HepG2 (cell line): ENCODE measurements at regions not wholly inside any gene's neighbourhood (a gene's known extent, or its start where the extent isn't known, plus 50 kb on each side); places are given as distances from the start of the nearest gene placed in this dataset.

Experiments used
- ATAC-seq: fragments of 200-7000 bp; cut with Tn5 transposase; 3 replicates; pipeline ENCODE4 v1.9.1; 2020; ENCODE audit warnings: mild to moderate bottlenecking, moderate library complexity
- BruUV-seq: library from RNA; stranded (reverse); fragments of 400-500 nt; replicated peaks from 2 replicates; lab custom pipeline; 2021; lab: Mats Ljungman, UMichigan
- CTCF ChIA-PET: fragments of 300-600 bp; formaldehyde crosslinking; extraction: SDS; loops from one replicate; lab custom pipeline; 2021; ENCODE audit warnings: low total read pairs, inconsistent platforms, low intra/inter-chr PET ratio; lab: Yijun Ruan, JAX
- POLR2A ChIA-PET: fragments of 350-600 bp; sonication (Branson Sonifier 250); formaldehyde crosslinking; loops from one replicate; lab custom pipeline; 2020; ENCODE audit warnings: antibody characterized with exemption, inconsistent platforms; lab: Yijun Ruan, JAX
- DNase-seq: peaks from one replicate; pipeline ENCODE4 v3.0.0-alpha.2; 2015; ENCODE audit warnings: low spot score
- FAIRE-seq: peaks from 3 replicates; lab custom pipeline; 2011; peaks lifted over from hg19 to GRCh38; lab: Jason Lieb, UNC
- H2AFZ ChIP-seq: one replicate; pipeline ENCODE4 v1.6.1; 2011; ENCODE audit warnings: low read length, inconsistent platforms
- H3K27ac ChIP-seq: fragments of 300-600 bp; 3 replicates; pipeline ENCODE4 v1.8.0; 2011; ENCODE audit warnings: mixed run types, mild to moderate bottlenecking, mixed read lengths, low read length, inconsistent platforms; ENCODE audit not compliant: insufficient read depth; ENCODE audit errors: extremely low read length
- H3K27me3 ChIP-seq, 2 experiments: fragments of 200-600 bp in 1 of 2; 2 replicates in 1 of 2; 3 replicates in 1 of 2; pipeline versions ENCODE4 v1.6.0 to v1.8.0; 2011; ENCODE audit warnings: low read length in 2 of 2, mild to moderate bottlenecking in 2 of 2, moderate library complexity in 2 of 2, inconsistent platforms in 1 of 2; ENCODE audit not compliant: insufficient read depth in 2 of 2, control insufficient read depth in 1 of 2
- H3K36me3 ChIP-seq, 2 experiments: fragments of 200-600 bp in 1 of 2; replicated peaks in 1 of 2; 2 replicates in 1 of 2; 3 replicates in 1 of 2; pipeline versions ENCODE4 v1.5.1 to v1.8.0; 2011; ENCODE audit warnings: low read length in 2 of 2, inconsistent platforms in 1 of 2; ENCODE audit not compliant: insufficient read depth in 2 of 2, control insufficient read depth in 1 of 2
- H3K4me1 ChIP-seq: 2 replicates; pipeline ENCODE4 v1.5.1; 2012; ENCODE audit warnings: low read length, inconsistent platforms; ENCODE audit not compliant: insufficient read depth
- H3K4me2 ChIP-seq: 2 replicates; pipeline ENCODE4 v1.6.0; 2011; ENCODE audit warnings: low read depth, low read length, inconsistent platforms
- H3K4me3 ChIP-seq, 3 experiments: fragments of 200-600 bp in 1 of 3; sonication (generic), shearing (Covaris generic) in 1 of 3; replicated peaks in 1 of 3; 2 replicates each; pipeline ENCODE4 v1.5.1; 2011 to 2016; ENCODE audit warnings: low read length in 3 of 3, inconsistent platforms in 2 of 3, low read depth in 2 of 3, mild to moderate bottlenecking in 2 of 3, control low read depth in 1 of 3, mixed read lengths in 1 of 3; ENCODE audit not compliant: insufficient read depth in 1 of 3
- H3K79me2 ChIP-seq: one replicate; pipeline ENCODE4 v1.6.1; 2011; ENCODE audit warnings: low read length, inconsistent platforms; ENCODE audit not compliant: insufficient read depth
- H3K9ac ChIP-seq: 2 replicates; pipeline ENCODE4 v1.6.0; 2011; ENCODE audit warnings: mild to moderate bottlenecking, low read depth, low read length, inconsistent platforms; ENCODE audit not compliant: insufficient read depth
- H3K9me3 ChIP-seq: 2 replicates; pipeline ENCODE4 v1.5.1; 2012; ENCODE audit warnings: mild to moderate bottlenecking, low read length
- H4K20me1 ChIP-seq: 2 replicates; pipeline ENCODE4 v1.6.0; 2011; ENCODE audit warnings: inconsistent platforms, mild to moderate bottlenecking, low read length, moderate library complexity; ENCODE audit not compliant: insufficient read depth
- BRCA1 ChIP-seq: sonication (generic); formaldehyde crosslinking; IDR thresholded peaks from 2 replicates; pipeline ENCODE4 v1.4.0; 2020; ENCODE audit warnings: missing genetic modification reagents
- GABPA ChIP-seq, 2 experiments: IDR thresholded peaks; 2 replicates each; pipeline ENCODE4 v1.6.1; 2011 to 2016; ENCODE audit warnings: low read depth in 2 of 2, low read length in 1 of 2, missing biosample characterization in 1 of 2, missing genetic modification characterization in 1 of 2
- GATA4 ChIP-seq: sonication (generic); IDR thresholded peaks from 2 replicates; pipeline ENCODE4 v1.6.1; 2016; ENCODE audit warnings: antibody characterized with exemption, low read depth, borderline replicate concordance
- GATAD2A ChIP-seq: IDR thresholded peaks from 2 replicates; pipeline ENCODE4 v1.6.1; 2016
- ISL2 ChIP-seq: sonication (generic); formaldehyde crosslinking; IDR thresholded peaks from 2 replicates; pipeline ENCODE4 v1.5.0; 2020; ENCODE audit warnings: missing genetic modification reagents
- KDM1A ChIP-seq: IDR thresholded peaks from 2 replicates; pipeline ENCODE4 v1.6.1; 2016; ENCODE audit warnings: missing compliant biosample characterization
- KDM3A ChIP-seq: IDR thresholded peaks from 2 replicates; pipeline ENCODE4 v1.6.1; 2018; ENCODE audit warnings: low read depth, missing compliant biosample characterization
- RBM22 ChIP-seq: fragments of 200-400 bp; formaldehyde crosslinking; optimal IDR thresholded peaks from 2 replicates; pipeline ENCODE3; 2017; ENCODE audit warnings: mild to moderate bottlenecking, low read length, moderate library complexity
- REXO4 ChIP-seq: sonication (generic); formaldehyde crosslinking; IDR thresholded peaks from 2 replicates; pipeline ENCODE4 v1.8.0; 2022; ENCODE audit warnings: missing genetic modification reagents, mild to moderate bottlenecking, borderline replicate concordance
- TOPORS ChIP-seq: sonication (generic); formaldehyde crosslinking; IDR thresholded peaks from 2 replicates; pipeline ENCODE4 v1.8.0; 2023; ENCODE audit warnings: mild to moderate bottlenecking, missing genetic modification reagents
- ZBTB8A ChIP-seq: sonication (generic); formaldehyde crosslinking; IDR thresholded peaks from 2 replicates; pipeline ENCODE4 v1.4.0; 2020; ENCODE audit warnings: mild to moderate bottlenecking, low read depth, missing genetic modification reagents, borderline replicate concordance
- ZFP37 ChIP-seq: sonication (generic); formaldehyde crosslinking; IDR thresholded peaks from 2 replicates; pipeline ENCODE4 v1.4.0; 2020; ENCODE audit warnings: missing genetic modification reagents, borderline replicate concordance
- ZNF205 ChIP-seq: IDR thresholded peaks from 2 replicates; pipeline ENCODE4 v1.6.1; 2018; ENCODE audit warnings: missing biosample characterization, missing genetic modification reagents
- ZNF432 ChIP-seq: sonication (generic); formaldehyde crosslinking; IDR thresholded peaks from 2 replicates; pipeline ENCODE4 v1.5.0; 2020; ENCODE audit warnings: missing genetic modification reagents, mild to moderate bottlenecking, borderline replicate concordance
- WGBS: methylation state at CpG from one replicate; pipeline ENCODE4 v1.1.6; 2017; ENCODE audit warnings: low lambda C conversion rate; 5-methylcytosine and 5-hydroxymethylcytosine counted together
- in situ Hi-C: cut with HindIII; loops from 2 replicates; pipeline ENCODE4 v1.10.0; 2017; ENCODE audit warnings: low pct_unique_long_range_greater_than_20kb; ENCODE audit not compliant: extremely low pct_ligation_motif_present
- intact Hi-C: fragments of 100-400 bp; cut with micrococcal nuclease; formaldehyde crosslinking; loops from one replicate; pipeline ENCODE4 v1.10.0; 2022; ENCODE audit not compliant: unreplicated experiment
- TF ChIP-seq, protein P1 (sequence below): sonication (generic); formaldehyde crosslinking; IDR thresholded peaks from 2 replicates; pipeline ENCODE4 v1.4.0; 2020; ENCODE audit warnings: missing genetic modification reagents, borderline replicate concordance
- TF ChIP-seq, protein P2 (sequence below): sonication (generic); formaldehyde crosslinking; IDR thresholded peaks from 2 replicates; pipeline ENCODE4 v1.4.0; 2020; ENCODE audit warnings: missing genetic modification reagents, borderline replicate concordance
- TF ChIP-seq, protein P3 (sequence below): sonication (generic); formaldehyde crosslinking; IDR thresholded peaks from 2 replicates; pipeline ENCODE4 v1.8.0; 2022; ENCODE audit warnings: missing genetic modification reagents, mild to moderate bottlenecking, borderline replicate concordance
- TF ChIP-seq, protein P4 (sequence below): IDR thresholded peaks from 2 replicates; pipeline ENCODE4 v1.6.1; 2018; ENCODE audit warnings: missing genetic modification reagents

DNA sequence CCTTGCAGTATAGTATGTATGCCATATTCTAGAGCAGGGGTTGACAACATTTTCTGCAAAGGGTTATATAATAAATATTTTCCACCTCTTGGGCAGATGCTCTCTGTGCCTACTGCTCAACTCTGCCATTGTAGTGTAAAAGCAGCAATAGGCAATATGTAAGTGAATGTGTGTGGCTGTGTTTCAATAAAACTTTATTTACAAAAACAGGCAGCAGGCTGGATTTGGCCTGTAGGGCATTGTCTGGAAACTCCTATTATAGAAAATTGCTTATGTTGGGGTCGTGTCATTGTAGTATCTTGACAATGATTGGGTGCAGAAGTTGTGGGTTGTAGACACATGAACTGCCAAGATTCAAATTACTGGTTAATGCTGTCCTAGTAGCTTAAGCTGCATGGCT is 153.6 kb upstream of the CNTN3 start:
- no peaks in the 10 kb centered on the region for H3K36me3 ChIP-seq
- H3K9ac ChIP-seq = no peak overlapping the region
- ChIA-PET CTCF (no interaction called here), POLR2A (no interaction called here)
- in situ Hi-C loops = no loop called here
- no peaks in the 10 kb centered on the region for H3K79me2 ChIP-seq
- BruUV-seq = no TSS peak
- no peaks in the 10 kb centered on the region for H3K27me3 ChIP-seq
- 0% methylated on average over 1 of the region's 1 CpG for WGBS
- no peak for ATAC-seq
- no peak overlapping the region for H3K4me2 ChIP-seq
- H3K9me3 ChIP-seq = 0 out of 2 replicates have a peak, but pooled peaks cover 5% of the 10 kb centered on the region
- intact Hi-C loops = no loop called here
- no peak for DNase-seq
- no peak for TF ChIP-seq ISL2 (CRISPR knock-in tag)
- no peak for TF ChIP-seq KDM1A (CRISPR knock-in tag)
- TF ChIP-seq, protein P1, sequence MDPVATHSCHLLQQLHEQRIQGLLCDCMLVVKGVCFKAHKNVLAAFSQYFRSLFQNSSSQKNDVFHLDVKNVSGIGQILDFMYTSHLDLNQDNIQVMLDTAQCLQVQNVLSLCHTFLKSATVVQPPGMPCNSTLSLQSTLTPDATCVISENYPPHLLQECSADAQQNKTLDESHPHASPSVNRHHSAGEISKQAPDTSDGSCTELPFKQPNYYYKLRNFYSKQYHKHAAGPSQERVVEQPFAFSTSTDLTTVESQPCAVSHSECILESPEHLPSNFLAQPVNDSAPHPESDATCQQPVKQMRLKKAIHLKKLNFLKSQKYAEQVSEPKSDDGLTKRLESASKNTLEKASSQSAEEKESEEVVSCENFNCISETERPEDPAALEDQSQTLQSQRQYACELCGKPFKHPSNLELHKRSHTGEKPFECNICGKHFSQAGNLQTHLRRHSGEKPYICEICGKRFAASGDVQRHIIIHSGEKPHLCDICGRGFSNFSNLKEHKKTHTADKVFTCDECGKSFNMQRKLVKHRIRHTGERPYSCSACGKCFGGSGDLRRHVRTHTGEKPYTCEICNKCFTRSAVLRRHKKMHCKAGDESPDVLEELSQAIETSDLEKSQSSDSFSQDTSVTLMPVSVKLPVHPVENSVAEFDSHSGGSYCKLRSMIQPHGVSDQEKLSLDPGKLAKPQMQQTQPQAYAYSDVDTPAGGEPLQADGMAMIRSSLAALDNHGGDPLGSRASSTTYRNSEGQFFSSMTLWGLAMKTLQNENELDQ = no peak
- no peak for TF ChIP-seq ZNF205
- no peak for TF ChIP-seq KDM3A (CRISPR knock-in tag)
- no peak for TF ChIP-seq TOPORS
- TF ChIP-seq GATAD2A = no peak
- TF ChIP-seq, protein P2, sequence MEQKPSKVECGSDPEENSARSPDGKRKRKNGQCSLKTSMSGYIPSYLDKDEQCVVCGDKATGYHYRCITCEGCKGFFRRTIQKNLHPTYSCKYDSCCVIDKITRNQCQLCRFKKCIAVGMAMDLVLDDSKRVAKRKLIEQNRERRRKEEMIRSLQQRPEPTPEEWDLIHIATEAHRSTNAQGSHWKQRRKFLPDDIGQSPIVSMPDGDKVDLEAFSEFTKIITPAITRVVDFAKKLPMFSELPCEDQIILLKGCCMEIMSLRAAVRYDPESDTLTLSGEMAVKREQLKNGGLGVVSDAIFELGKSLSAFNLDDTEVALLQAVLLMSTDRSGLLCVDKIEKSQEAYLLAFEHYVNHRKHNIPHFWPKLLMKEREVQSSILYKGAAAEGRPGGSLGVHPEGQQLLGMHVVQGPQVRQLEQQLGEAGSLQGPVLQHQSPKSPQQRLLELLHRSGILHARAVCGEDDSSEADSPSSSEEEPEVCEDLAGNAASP (CRISPR knock-in tag) = no peak
- TF ChIP-seq ZFP37 (CRISPR knock-in tag) = no peak
- TF ChIP-seq, protein P3, sequence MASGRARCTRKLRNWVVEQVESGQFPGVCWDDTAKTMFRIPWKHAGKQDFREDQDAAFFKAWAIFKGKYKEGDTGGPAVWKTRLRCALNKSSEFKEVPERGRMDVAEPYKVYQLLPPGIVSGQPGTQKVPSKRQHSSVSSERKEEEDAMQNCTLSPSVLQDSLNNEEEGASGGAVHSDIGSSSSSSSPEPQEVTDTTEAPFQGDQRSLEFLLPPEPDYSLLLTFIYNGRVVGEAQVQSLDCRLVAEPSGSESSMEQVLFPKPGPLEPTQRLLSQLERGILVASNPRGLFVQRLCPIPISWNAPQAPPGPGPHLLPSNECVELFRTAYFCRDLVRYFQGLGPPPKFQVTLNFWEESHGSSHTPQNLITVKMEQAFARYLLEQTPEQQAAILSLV = no peak
- TF ChIP-seq BRCA1 (CRISPR knock-in tag) = no peak
- TF ChIP-seq REXO4 (CRISPR knock-in tag) = no peak
- TF ChIP-seq, protein P4, sequence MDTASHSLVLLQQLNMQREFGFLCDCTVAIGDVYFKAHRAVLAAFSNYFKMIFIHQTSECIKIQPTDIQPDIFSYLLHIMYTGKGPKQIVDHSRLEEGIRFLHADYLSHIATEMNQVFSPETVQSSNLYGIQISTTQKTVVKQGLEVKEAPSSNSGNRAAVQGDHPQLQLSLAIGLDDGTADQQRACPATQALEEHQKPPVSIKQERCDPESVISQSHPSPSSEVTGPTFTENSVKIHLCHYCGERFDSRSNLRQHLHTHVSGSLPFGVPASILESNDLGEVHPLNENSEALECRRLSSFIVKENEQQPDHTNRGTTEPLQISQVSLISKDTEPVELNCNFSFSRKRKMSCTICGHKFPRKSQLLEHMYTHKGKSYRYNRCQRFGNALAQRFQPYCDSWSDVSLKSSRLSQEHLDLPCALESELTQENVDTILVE (CRISPR knock-in tag) = no peak
- TF ChIP-seq GATA4 = no peak
- no peak for TF ChIP-seq RBM22
- TF ChIP-seq ZNF432 = no peak
- TF ChIP-seq ZBTB8A = no peak
- no peak for TF ChIP-seq GABPA (IDR thresholded peaks at IDR 0.05; ENCODE audit: low read depth, low read length)
- TF ChIP-seq GABPA (CRISPR knock-in tag; IDR thresholded peaks at IDR 0.05; ENCODE audit: low read depth) = no peak
- no peak for FAIRE-seq
- no peaks in the 10 kb centered on the region for H4K20me1 ChIP-seq
- no peak overlapping the region for H2AFZ ChIP-seq
- H3K4me1 ChIP-seq = no peaks in the 10 kb centered on the region
- no peak overlapping the region for H3K4me3 ChIP-seq
- no peak overlapping the region for H3K27ac ChIP-seq
